GM12872 (cell line): ENCODE measurements at regions not wholly inside any gene's neighbourhood (a gene's known extent, or its start where the extent isn't known, plus 50 kb on each side); places are given as distances from the start of the nearest gene placed in this dataset.

Experiments used
- CTCF ChIP-seq: IDR thresholded peaks from 3 replicates; pipeline ENCODE4 v1.5.1; 2011; ENCODE audit warnings: low read depth, mild to moderate bottlenecking, low read length, moderate library complexity; ENCODE audit not compliant: insufficient read depth

- TF ChIP-seq CTCF = no peak
These were observed 178.9 kb upstream of the THRB start for GRCh38 chr3:24673596-24673995.

- TF ChIP-seq CTCF = no peak
These were observed 179.6 kb upstream of the THRB start for GRCh38 chr3:24674261-24674660.

GRCh38 chr3:24678021-24678420 is 183.4 kb upstream of the THRB start:
- no peak for TF ChIP-seq CTCF

- TF ChIP-seq CTCF = no peak
These were observed 183.8 kb upstream of the THRB start for GRCh38 chr3:24678421-24678865.

- no peak for TF ChIP-seq CTCF
These were observed 184.8 kb upstream of the THRB start for GRCh38 chr3:24679429-24679828.

- TF ChIP-seq CTCF = peak; percentile 88
These were observed 185.7 kb upstream of the THRB start for GRCh38 chr3:24680214-24680967.

- no peak for TF ChIP-seq CTCF
These were observed 187.5 kb upstream of the THRB start for GRCh38 chr3:24682141-24682547.
